Kasumi-1 (cell line): ENCODE measurements at regions not wholly inside any gene's neighbourhood (a gene's known extent, or its start where the extent isn't known, plus 50 kb on each side); places are given as distances from the start of the nearest gene placed in this dataset.
"Not testable (repeated sequence)": the region's sequence is repeated elsewhere in the genome, so short reads cannot be mapped to it uniquely, and the experiment has no call there.

Source experiments
- DNase-seq, 2 experiments: peaks; one replicate each; lab custom pipeline; 2025; lab: John Stamatoyannopoulos, UW

DNA sequence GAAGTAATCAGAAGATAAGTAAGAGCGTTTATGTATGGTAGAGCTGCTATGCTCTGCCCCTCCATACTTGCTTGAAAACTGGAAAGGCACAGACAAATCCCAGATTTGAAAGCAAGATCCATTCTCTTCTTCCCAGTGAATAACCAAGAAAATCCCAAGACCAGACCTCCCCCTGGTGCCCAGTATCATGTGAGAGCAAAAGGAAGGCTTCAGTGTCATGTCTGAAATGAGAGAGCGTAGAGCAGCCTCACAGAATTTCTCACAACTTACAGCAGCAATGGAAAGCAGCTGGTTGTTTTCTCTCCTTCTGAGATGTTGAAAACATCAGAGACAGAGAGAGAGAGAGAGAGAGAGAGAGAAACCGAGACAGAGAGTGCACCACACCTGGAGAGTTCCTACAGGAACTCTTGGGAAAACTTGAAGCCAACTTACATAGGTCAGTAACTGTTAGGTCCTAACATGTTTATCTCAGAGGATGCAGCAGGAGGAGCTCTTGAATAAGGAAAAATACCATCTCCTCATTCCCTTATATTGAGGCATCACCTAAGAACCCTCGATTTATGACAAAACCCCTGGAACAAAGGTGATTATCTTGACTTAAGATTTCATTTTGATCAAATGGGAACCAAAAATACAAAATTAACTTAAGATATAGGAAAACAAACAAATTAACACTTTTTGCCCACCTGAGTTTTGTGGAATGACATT lies 273.3 kb downstream of the NSUN3 start:
- DNase-seq = peak; percentile 47 to 59

GRCh38 chr3:94345101-94345500 lies 282.2 kb downstream of the NSUN3 start:
- no peak for DNase-seq

DNA sequence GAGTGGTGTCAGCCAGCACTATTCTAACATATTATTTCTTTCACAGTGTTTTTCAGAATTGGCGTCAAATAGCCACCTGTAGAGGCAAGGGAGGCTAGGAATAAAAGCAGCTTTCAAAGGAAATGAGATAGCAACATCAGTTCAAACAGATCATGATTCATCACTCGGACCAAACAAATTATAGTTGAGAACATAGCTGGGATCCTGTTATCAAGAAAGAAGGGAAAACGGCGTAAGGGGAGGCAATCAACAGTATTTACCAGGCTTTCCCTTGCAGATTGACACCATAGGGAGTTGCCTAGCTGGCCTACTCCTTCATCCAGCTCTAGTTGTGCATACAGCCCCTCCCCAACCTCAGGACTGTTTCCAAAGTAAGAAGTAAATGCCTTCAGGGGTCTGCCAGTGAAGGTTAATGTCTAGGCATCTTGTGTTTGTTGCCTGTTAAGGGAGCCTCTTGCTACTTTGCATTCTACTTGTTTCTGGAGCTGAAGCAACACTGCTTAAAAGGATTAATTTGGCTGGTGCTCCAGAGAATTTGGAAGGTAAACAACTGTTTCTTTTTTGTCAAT lies 286.5 kb downstream of the NSUN3 start:
- no peak for DNase-seq

DNA sequence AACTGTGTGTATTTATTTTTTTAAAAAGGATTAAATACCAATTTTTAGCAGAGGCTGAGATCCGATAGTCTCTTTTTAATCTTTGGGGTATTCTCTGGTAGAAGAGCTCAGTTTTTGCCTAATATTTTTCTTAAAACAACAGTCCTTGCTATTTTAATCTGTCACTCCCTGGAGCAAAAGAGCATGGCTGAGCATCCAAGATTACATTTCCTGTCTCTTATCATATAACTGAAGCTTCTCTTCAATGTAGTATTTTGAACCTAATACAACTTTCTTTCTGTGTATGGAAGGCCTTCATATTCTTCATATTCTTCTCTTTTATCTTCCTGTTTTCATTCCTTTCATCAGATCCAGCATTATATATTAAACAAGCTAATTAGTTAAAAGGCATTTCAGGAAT lies 293.7 kb downstream of the NSUN3 start:
- DNase-seq = no peak

GRCh38 chr3:94359996-94360395 lies 297.1 kb downstream of the NSUN3 start:
- DNase-seq = no peak

DNA sequence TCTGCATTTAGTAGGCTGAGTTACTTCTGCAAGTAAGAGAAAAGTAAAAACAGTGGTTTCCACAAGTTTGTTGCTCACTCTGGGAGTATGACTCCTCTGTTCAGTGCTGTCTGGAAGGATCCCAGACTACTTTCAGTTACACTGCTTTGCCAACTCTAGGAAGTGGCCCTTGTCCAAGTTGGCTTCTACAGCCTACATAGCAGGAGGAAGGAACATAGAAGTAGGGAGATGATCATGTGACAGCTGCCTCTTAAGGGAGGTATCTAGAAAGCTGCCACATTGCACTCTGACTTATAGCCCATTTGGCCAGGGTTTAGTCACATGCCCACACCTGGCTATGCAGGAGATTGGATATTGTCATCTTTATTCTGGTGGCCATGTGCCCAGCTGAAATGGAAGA lies 298.1 kb downstream of the NSUN3 start:
- DNase-seq = no peak

DNA sequence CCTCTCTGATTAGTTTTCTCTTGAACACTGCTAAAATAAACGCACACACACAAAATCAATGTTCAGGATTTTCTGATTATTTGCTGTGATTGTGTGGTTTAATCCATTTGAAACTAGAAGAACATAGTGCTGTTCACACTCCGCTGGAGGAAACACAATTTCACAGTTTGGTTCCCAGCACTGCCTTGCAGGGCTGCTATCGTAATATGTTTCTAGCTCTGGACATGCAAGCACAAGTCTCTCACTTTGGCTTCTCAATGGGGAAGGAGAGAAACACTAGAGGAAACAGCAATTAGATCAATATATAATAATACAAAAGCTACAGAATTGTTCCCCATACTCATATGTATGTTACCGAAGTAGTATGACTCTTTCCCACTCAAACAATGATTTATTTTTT lies 299.5 kb downstream of the NSUN3 start:
- DNase-seq = no peak

DNA sequence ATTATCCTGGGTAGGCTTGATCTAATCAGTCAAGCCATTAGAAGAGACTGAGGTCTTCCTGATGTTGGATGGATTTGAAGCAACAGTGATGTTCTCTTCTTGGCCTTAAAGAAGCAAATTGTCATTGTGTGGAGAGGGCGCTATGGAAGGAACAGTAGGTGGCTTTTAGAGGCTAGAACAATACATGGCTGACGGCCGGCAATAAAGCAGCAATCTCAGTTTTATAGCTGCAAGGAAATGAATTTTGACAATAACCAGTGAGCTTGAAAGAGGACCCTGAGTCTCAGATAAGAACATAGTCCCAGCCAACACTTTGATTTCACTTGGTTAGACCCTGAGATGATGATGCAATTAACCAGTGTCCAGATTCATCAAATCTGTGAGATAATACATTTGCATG lies 302.1 kb downstream of the NSUN3 start:
- no peak for DNase-seq

DNA sequence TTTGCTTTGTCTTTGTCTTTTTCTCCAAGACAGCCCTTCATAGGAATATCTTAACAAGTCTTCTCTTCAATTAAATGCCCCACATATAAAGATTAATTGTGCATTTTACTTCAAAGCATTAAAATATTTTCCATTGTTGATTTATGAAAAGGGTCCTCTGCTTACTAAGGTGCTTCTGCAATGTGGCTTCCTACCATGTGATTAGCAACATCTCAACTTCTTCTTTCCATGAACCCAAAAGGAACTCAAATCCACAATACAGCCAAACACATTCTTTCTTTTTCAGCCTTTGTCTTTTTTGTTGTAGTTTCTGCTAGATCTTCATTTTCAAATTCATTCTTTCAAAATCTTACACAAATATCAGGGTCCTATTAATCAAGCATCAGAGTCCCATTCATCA lies 309.2 kb downstream of the NSUN3 start:
- peak in 1 of 2 experiments; percentile 28 for DNase-seq

GRCh38 chr3:94373456-94373855 lies 310.6 kb downstream of the NSUN3 start:
- no peak for DNase-seq

- no peak for DNase-seq
Measured at GRCh38 chr3:94374439-94375161, 311.7 kb downstream of the NSUN3 start.

GRCh38 chr3:94377123-94377696 lies 314.3 kb downstream of the NSUN3 start:
- DNase-seq = not testable (repeated sequence)

DNA sequence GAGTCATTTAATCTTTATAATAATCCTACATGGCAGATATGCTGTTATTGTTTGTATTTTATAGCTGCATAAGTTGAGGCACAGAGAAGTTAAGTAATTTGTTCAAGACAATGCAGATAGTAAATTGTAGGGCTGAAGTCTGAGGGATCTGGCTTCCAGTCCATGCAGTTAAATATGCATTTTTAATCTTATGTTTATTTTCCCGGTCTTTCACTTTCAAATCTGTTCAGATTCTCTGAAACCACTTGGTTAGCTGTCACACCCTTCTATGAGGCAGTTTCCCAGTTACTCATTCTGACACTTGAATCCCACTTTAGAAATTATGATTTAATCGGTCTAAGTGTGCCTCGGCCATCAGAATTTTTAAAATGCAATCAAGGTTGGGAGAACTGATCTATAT lies 315.0 kb downstream of the NSUN3 start:
- not testable (repeated sequence) for DNase-seq

DNA sequence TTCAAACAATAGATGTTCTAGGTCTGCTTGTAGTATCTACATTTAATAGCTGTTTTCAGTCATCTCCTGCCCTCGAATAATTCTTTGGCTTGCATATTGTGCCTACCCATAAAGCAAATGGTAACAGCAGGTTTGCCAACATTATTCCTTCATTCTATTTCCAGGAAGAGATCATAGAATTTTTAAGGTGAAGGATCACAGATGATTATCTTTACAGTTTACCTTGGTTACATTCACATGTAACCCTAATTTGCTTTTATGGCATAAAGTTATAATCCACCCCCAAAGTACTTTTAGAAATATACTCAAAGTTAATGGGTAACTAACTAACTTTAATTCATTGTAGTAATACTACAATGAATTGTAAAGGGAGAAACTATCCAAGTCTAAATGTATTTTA lies 315.5 kb downstream of the NSUN3 start:
- DNase-seq = no peak

GRCh38 chr3:94379264-94379663 lies 316.4 kb downstream of the NSUN3 start:
- DNase-seq = no peak

DNA sequence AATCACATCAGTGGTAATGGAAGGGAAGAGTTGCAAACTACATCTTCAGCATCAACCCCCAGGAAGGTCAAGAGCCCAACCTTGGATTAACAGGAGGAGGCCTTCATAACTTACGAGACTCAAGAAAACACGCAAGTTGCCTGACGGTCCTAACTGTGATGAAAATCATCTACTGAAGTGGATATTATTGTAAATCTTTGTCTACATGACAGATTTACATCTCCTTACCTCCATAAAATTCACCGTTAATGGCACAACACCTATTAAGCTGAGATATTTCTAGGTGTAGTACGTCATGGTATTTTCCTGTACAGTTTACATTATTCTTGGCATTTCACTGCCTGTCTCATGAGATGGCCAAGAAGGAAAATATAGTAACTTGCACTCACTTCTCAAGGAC lies 332.0 kb downstream of the NSUN3 start:
- DNase-seq = no peak

DNA sequence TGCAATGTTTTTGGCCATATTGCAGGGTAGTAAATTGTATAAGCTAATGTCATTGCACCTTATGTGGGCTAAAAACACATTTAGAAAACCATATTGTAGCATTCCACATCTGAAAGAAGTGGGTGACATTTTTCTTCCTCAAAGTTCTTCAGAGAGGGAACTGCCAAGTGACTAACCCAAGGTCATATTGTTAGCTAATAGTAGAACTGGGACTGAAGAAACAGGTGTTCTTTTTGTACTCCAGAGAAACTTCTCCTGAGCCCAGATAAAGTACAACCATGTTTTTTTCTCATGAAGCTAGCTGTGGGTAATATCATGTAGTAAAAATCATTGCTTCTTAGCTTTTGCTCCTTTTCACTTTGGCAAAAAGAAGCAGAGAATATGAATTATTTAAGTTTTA lies 333.0 kb downstream of the NSUN3 start:
- DNase-seq = no peak

DNA sequence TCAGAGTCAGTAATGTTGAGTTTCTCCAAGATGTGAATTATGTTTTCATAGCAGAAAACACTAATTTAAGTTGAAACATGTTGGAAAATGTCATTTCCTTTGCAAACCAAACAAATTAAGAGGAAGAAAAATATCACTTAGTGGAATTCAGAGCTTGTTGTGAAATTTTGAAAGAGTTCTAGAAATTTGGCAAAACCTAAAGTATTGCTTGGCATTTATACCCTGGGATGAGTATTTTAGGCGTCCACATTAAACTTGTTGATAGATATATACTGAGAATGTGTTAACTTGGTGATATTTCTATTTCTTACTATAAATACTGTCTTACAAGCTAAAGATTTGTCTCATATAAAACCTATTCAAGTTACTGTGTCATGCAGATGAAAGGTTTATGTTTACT lies 335.2 kb downstream of the NSUN3 start:
- no peak for DNase-seq

- no peak for DNase-seq
Measured at GRCh38 chr3:94401466-94401865, 338.6 kb downstream of the NSUN3 start.

DNA sequence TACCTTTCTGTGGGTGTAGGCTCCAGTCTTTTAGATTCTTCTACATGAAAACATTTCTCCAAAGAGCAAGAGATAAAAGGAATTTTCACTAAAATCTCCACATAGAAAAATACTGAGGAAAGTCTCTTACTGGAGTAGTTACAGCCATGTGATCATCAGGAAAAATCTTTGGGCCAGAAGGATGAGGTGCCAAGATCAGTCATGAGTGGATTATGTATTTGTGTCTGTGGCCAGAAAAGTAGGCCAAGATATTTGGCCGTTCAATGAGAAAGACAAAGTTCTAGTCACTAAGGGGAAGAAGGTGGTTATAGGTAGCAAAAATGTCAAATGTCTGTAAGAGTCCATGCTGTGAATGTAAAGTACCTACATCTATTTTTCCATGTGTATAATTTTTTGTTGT lies 339.3 kb downstream of the NSUN3 start:
- DNase-seq = no peak

- DNase-seq = no peak
Measured at GRCh38 chr3:94405258-94406035, 342.6 kb downstream of the NSUN3 start.

GRCh38 chr3:94406595-94406994 lies 343.7 kb downstream of the NSUN3 start:
- no peak for DNase-seq
